ENCODE measurements at regions not wholly inside any gene's neighbourhood (a gene's known extent, or its start where the extent isn't known, plus 50 kb on each side); places are given as distances from the start of the nearest gene placed in this dataset.

DNA sequence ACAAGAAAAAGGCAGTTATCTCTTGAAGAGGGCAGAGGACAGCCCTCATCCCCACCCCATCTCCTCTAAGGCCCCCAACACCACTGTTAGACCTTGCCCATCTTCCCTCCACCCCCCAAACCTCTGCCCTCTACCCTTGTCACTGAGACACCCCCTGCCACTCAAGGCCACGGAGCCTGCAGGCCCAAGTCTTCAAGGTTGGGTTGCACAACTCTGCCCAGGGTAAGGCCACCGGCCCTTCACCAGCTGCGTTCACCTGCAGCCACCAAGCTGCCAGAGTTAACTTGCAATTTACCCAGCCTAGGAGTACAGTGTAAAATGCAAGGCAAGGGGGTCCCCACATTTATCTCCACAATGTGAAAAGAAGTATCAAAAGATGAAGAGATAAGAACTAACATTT is 128.7 kb upstream of the PKDCC start:
- TF ChIP-seq POLR2A (IDR thresholded peaks at IDR 0.05) = no peak
- no peak for TF ChIP-seq CTCF (IDR thresholded peaks at IDR 0.05)
- no peak for DNase-seq (ENCODE audit: low spot score in 2 of 2)
- H3K4me3 ChIP-seq (ENCODE audit: low read depth, poor library complexity, severe bottlenecking) = no peak overlapping the region
- 97 to 100% methylated on average over 3 of the region's 3 CpGs for whole genome bisulfite sequencing, 2 donors
- intact Hi-C loops (cut with DNase I; ENCODE audit: low total_unique reads) = loop anchor here (5.0 kb wide), 1 partner anchor 1242 kb away; no protein-coding TSS in a partner anchor

- intact Hi-C loops (cut with DNase I; ENCODE audit: low total_unique reads) = no loop called here
- WGBS, 2 donors = 94 to 96% methylated on average over 3 of the region's 3 CpGs
- TF ChIP-seq POLR2A (IDR thresholded peaks at IDR 0.05) = no peak
- TF ChIP-seq CTCF (IDR thresholded peaks at IDR 0.05) = no peak
- no peak overlapping the region for H3K4me3 ChIP-seq (ENCODE audit: low read depth, poor library complexity, severe bottlenecking)
- DNase-seq (ENCODE audit: low spot score in 2 of 2) = no peak
Observed at GRCh38 chr2:41920181-41920580, 127.6 kb upstream of the PKDCC start.

DNA sequence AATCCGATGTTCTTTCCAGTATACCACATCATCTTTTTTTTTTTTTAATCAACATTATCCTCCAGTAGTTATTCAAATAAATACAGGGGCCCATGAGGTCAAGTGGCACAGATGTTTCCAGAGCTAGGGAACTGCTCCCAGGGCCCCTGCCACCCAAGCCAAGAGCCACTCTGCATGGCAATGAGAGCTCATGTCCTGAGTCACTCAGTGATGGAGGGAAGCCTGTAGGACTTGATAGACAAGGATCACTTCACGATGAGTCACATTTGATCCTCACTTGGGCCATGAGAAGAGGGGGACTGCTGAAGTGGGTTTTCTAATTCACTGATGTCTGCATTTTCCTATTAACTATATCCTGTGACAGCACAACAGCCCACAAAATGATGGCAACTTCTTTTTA is 127.0 kb upstream of the PKDCC start:
- intact Hi-C loops (cut with DNase I; ENCODE audit: low total_unique reads) = no loop called here

DNA sequence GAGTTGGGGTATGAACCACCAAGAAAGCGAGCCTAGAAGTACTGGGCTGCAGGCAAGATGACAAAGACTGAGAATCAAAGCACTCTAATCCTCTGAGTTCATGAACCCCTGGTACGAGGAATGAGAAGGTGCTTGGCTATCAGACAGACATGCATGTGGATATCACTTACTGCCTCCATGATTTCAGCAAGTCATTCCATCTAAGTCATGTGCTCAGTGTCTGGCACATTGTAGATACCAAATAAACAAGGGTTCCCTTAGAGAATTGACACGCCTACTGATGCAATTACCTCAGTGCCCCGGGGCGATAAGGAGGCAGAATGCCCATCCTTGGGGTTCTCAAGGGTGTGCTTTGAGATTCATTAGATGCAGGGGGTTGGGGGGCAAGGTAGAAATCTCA is 125.6 kb upstream of the PKDCC start:
- WGBS, 2 donors = 33 to 61% methylated on average over 5 of the region's 5 CpGs
- H3K4me3 ChIP-seq (ENCODE audit: low read depth, poor library complexity, severe bottlenecking) = no peak overlapping the region
- no peak for DNase-seq (ENCODE audit: low spot score in 2 of 2)
- intact Hi-C loops (cut with DNase I; ENCODE audit: low total_unique reads) = no loop called here
- TF ChIP-seq CTCF (IDR thresholded peaks at IDR 0.05) = no peak
- no peak for TF ChIP-seq POLR2A (IDR thresholded peaks at IDR 0.05)

More for the DNA sequence above, 127.0 kb upstream of the PKDCC start:
- TF ChIP-seq POLR2A (IDR thresholded peaks at IDR 0.05) (no peak), CTCF (IDR thresholded peaks at IDR 0.05) (no peak)
- no peak overlapping the region for H3K4me3 ChIP-seq (ENCODE audit: low read depth, poor library complexity, severe bottlenecking)
- 86% methylated on average over 2 of the region's 2 CpGs for WGBS, 2 donors
- DNase-seq (ENCODE audit: low spot score in 2 of 2) = no peak

DNA sequence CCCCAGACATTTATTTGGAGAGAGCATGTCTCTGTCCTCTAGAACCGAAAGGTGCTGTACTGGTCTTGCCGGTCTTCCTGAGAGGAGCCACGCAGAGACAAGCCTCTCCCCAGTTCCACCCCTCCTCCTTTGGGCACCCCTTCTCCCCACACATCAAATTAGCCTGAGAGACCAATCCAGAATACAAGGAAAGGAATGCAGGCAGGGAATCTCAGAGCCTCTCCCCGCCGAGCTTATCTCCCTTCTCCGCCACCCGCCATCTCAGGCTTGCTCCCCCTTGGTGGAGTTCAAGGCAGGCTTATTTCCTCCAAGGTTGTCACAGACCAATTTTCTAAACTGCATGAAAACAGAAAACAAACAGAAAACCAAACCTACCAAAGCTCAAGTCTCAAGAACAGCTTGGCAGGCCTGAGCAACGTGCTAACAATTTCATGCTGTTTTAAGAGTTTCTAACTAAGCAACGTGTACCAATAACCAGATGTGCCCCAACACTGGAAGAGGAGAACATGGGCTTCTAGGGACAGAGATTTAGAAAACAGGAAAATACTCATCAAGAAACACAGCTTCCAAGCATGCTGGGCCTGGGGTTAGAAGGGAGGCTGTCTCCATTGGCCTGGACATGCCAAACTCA is 124.5 kb upstream of the PKDCC start:
- DNase-seq (ENCODE audit: low spot score in 2 of 2) = no peak
- WGBS, 2 donors = 46 to 65% methylated on average over 9 of the region's 9 CpGs

More for the DNA sequence above, 124.5 kb upstream of the PKDCC start:
- intact Hi-C loops (cut with DNase I; ENCODE audit: low total_unique reads) = no loop called here
- TF ChIP-seq POLR2A (IDR thresholded peaks at IDR 0.05) = no peak
- TF ChIP-seq CTCF (IDR thresholded peaks at IDR 0.05) = no peak
- H3K4me3 ChIP-seq (ENCODE audit: low read depth, poor library complexity, severe bottlenecking) = no peak overlapping the region
